ENCODE measurements at regions not wholly inside any gene's neighbourhood (a gene's known extent, or its start where the extent isn't known, plus 50 kb on each side); places are given as distances from the start of the nearest gene placed in this dataset.

GRCh38 chr1:101706366-101706765 is 290.4 kb downstream of the OLFM3 start:
- TF ChIP-seq EP300 (IDR thresholded peaks at IDR 0.05) (no peak), CTCF (IDR thresholded peaks at IDR 0.05) (no peak)
